ENCODE measurements at regions not wholly inside any gene's neighbourhood (a gene's known extent, or its start where the extent isn't known, plus 50 kb on each side); places are given as distances from the start of the nearest gene placed in this dataset.
A peak's percentile ranks its signal among the peaks of the same experiment; 100 is the strongest.

- H3K9me2 ChIP-seq (ENCODE audit: insufficient read depth, low read length) = no peaks in the 10 kb centered on the region
- H3K4me2 ChIP-seq (ENCODE audit: low read length) = no peak overlapping the region
- DNase-seq (ENCODE audit: low spot score) = no peak
- H3K27ac ChIP-seq (ENCODE audit: low read depth, low read length, poor library complexity, severe bottlenecking) = no peak overlapping the region
- no peaks in the 10 kb centered on the region for H3K79me2 ChIP-seq (ENCODE audit: insufficient read depth, low read depth, low read length)
- H3K4me3 ChIP-seq (ENCODE audit: low read depth, low read length, poor library complexity, severe bottlenecking) = no peak overlapping the region
- H3K4me1 ChIP-seq (ENCODE audit: insufficient read depth, low read length, poor library complexity, severe bottlenecking) = peaks cover 5% of the 10 kb centered on the region
- CTCF ChIA-PET (ENCODE audit: unreplicated experiment) = no interaction called here
- H4K20me1 ChIP-seq (ENCODE audit: insufficient read depth, low read length) = no peaks in the 10 kb centered on the region
- H3K36me3 ChIP-seq (ENCODE audit: insufficient read depth, low read length) = no peaks in the 10 kb centered on the region
- no peak for TF ChIP-seq EZH2phosphoT487 (IDR thresholded peaks at IDR 0.05; ENCODE audit: borderline replicate concordance, low read depth, low read length)
- TF ChIP-seq, protein P1, sequence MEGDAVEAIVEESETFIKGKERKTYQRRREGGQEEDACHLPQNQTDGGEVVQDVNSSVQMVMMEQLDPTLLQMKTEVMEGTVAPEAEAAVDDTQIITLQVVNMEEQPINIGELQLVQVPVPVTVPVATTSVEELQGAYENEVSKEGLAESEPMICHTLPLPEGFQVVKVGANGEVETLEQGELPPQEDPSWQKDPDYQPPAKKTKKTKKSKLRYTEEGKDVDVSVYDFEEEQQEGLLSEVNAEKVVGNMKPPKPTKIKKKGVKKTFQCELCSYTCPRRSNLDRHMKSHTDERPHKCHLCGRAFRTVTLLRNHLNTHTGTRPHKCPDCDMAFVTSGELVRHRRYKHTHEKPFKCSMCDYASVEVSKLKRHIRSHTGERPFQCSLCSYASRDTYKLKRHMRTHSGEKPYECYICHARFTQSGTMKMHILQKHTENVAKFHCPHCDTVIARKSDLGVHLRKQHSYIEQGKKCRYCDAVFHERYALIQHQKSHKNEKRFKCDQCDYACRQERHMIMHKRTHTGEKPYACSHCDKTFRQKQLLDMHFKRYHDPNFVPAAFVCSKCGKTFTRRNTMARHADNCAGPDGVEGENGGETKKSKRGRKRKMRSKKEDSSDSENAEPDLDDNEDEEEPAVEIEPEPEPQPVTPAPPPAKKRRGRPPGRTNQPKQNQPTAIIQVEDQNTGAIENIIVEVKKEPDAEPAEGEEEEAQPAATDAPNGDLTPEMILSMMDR (conservative IDR thresholded peaks at IDR 0.05; ENCODE audit: low read length) = no peak
- intact Hi-C loops (cut with micrococcal nuclease; ENCODE audit: unreplicated experiment) = no loop called here
- no TSS peak for BruUV-seq (replicated peaks)
- POLR2A ChIA-PET = interaction anchor here (0.9 kb wide), 1 partner anchor 134 kb away, joined by 3 read pairs; no protein-coding TSS in a partner anchor
- no peaks in the 10 kb centered on the region for H3K9me3 ChIP-seq (ENCODE audit: low read length)
- no peak overlapping the region for H2AFZ ChIP-seq (ENCODE audit: low read length)
These were observed 87.0 kb upstream of the UBL3 start for GRCh38 chr13:29937379-29937778.

DNA sequence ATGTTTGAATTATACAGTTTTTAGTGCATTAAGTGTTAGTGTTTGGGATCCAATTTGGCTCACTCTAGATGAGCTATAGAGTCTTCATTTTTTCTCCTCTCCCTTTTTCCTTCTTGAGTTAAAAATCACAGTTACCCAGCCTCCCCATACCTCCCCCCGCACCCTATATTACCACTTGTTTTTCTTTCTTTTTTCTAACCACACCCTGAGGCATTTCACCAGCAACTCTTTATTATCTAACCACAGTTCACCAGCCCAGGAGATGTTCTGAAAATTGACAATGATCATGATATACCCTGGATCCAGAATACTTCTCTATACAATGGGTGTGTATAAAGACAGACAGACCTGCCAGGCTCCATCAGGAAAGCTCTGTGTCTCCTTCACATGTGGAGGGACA lies 86.5 kb upstream of the UBL3 start:
- DNase-seq (ENCODE audit: low spot score) = no peak
- no peaks in the 10 kb centered on the region for H3K36me3 ChIP-seq (ENCODE audit: insufficient read depth, low read length)
- H3K4me2 ChIP-seq (ENCODE audit: low read length) = no peak overlapping the region
- BruUV-seq (replicated peaks) = no TSS peak
- H3K27ac ChIP-seq (ENCODE audit: low read depth, low read length, poor library complexity, severe bottlenecking) = no peak overlapping the region
- intact Hi-C loops (cut with micrococcal nuclease; ENCODE audit: unreplicated experiment) = no loop called here
- no peak for TF ChIP-seq EZH2phosphoT487 (IDR thresholded peaks at IDR 0.05; ENCODE audit: borderline replicate concordance, low read depth, low read length)
- TF ChIP-seq, protein P1 (conservative IDR thresholded peaks at IDR 0.05; ENCODE audit: low read length) = no peak
- CTCF ChIA-PET (ENCODE audit: unreplicated experiment) = no interaction called here
- H3K4me1 ChIP-seq (ENCODE audit: insufficient read depth, low read length, poor library complexity, severe bottlenecking) = peaks cover 5% of the 10 kb centered on the region
- no peak overlapping the region for H2AFZ ChIP-seq (ENCODE audit: low read length)
- no peaks in the 10 kb centered on the region for H3K9me2 ChIP-seq (ENCODE audit: insufficient read depth, low read length)
- POLR2A ChIA-PET = interaction anchor here (0.6 kb wide), 1 partner anchor 11 kb away, joined by 3 read pairs; no protein-coding TSS in a partner anchor
- H3K79me2 ChIP-seq (ENCODE audit: insufficient read depth, low read depth, low read length) = no peaks in the 10 kb centered on the region
- H3K9me3 ChIP-seq (ENCODE audit: low read length) = no peaks in the 10 kb centered on the region
- H3K4me3 ChIP-seq (ENCODE audit: low read depth, low read length, poor library complexity, severe bottlenecking) = no peak overlapping the region
- H4K20me1 ChIP-seq (ENCODE audit: insufficient read depth, low read length) = no peaks in the 10 kb centered on the region

GRCh38 chr13:29936051-29936813 lies 85.8 kb upstream of the UBL3 start:
- DNase-seq (ENCODE audit: low spot score) = no peak
- no peak overlapping the region for H3K4me3 ChIP-seq (ENCODE audit: low read depth, low read length, poor library complexity, severe bottlenecking)
- BruUV-seq (replicated peaks) = no TSS peak
- ChIA-PET POLR2A (interaction anchor here (0.5 to 0.6 kb wide), 3 partner anchors 11 to 54 kb away, joined by 3 to 4 read pairs (median 3); no protein-coding TSS in a partner anchor), CTCF (ENCODE audit: unreplicated experiment) (no interaction called here)
- intact Hi-C loops (cut with micrococcal nuclease; ENCODE audit: unreplicated experiment) = no loop called here
- no peak overlapping the region for H2AFZ ChIP-seq (ENCODE audit: low read length)
- H3K4me1 ChIP-seq (ENCODE audit: insufficient read depth, low read length, poor library complexity, severe bottlenecking) = peaks cover 5% of the 10 kb centered on the region
- H3K36me3 ChIP-seq (ENCODE audit: insufficient read depth, low read length) = no peaks in the 10 kb centered on the region
- no peak for TF ChIP-seq EZH2phosphoT487 (IDR thresholded peaks at IDR 0.05; ENCODE audit: borderline replicate concordance, low read depth, low read length)
- TF ChIP-seq, protein P1 (conservative IDR thresholded peaks at IDR 0.05; ENCODE audit: low read length) = no peak
- peak overlapping the region; percentile 20; the same call in 1 of the 2 replicates for H3K4me2 ChIP-seq (ENCODE audit: low read length)
- no peak overlapping the region for H3K27ac ChIP-seq (ENCODE audit: low read depth, low read length, poor library complexity, severe bottlenecking)
- no peaks in the 10 kb centered on the region for H3K9me3 ChIP-seq (ENCODE audit: low read length)
- no peaks in the 10 kb centered on the region for H4K20me1 ChIP-seq (ENCODE audit: insufficient read depth, low read length)
- no peaks in the 10 kb centered on the region for H3K9me2 ChIP-seq (ENCODE audit: insufficient read depth, low read length)
- no peaks in the 10 kb centered on the region for H3K79me2 ChIP-seq (ENCODE audit: insufficient read depth, low read depth, low read length)

Measured in OCI-LY7 (cell line).